A673 (cell line): ENCODE measurements at regions not wholly inside any gene's neighbourhood (a gene's known extent, or its start where the extent isn't known, plus 50 kb on each side); places are given as distances from the start of the nearest gene placed in this dataset.

Source experiments
- CTCF ChIP-seq: fragments of 300-800, 200-600 bp; sonication (generic); conservative IDR thresholded peaks from 2 replicates; pipeline ENCODE4 v1.5.1; 2017; ENCODE audit warnings: low read depth, mild to moderate bottlenecking, antibody characterized with exemption, low read length, moderate library complexity, mixed read lengths
- EZH2 ChIP-seq: fragments of 200-600 bp; sonication (generic); IDR thresholded peaks from 2 replicates; pipeline ENCODE4 v1.6.1; 2017; ENCODE audit warnings: borderline replicate concordance, low read depth, mild to moderate bottlenecking, mixed read lengths, antibody characterized with exemption, low read length; ENCODE audit not compliant: poor library complexity, severe bottlenecking

GRCh38 chr9:64128572-64128971 lies 1156.4 kb downstream of the FOXD4L5 start:
- TF ChIP-seq CTCF (no peak), EZH2 (no peak)
